K562 (cell line): ENCODE measurements at regions not wholly inside any gene's neighbourhood (a gene's known extent, or its start where the extent isn't known, plus 50 kb on each side); places are given as distances from the start of the nearest gene placed in this dataset.

Experiments
- ATAC-seq: fragments of 200-7000 bp; cut with Tn5 transposase; 3 replicates; pipeline ENCODE4 v1.9.1; 2020; ENCODE audit warnings: moderate library complexity
- BruUV-seq: library from RNA; stranded (reverse); fragments of 400-500 nt; replicated peaks from 2 replicates; lab custom pipeline; 2021; lab: Mats Ljungman, UMichigan
- CTCF ChIA-PET: fragments of 300-600 bp; formaldehyde crosslinking; extraction: SDS; loops from one replicate; lab custom pipeline; 2021; ENCODE audit warnings: low intra/inter-chr PET ratio; lab: Yijun Ruan, JAX
- POLR2A ChIA-PET: fragments of 300-600, 350-650 bp; sonication (Branson Sonifier 250); formaldehyde crosslinking; extraction: SDS; loops from one replicate; lab custom pipeline; 2021; ENCODE audit warnings: antibody characterized with exemption, inconsistent platforms; lab: Yijun Ruan, JAX
- DNase-seq, 4 experiments: peaks; one replicate each; pipeline versions ENCODE4 v3.0.0 to v3.0.0-alpha.2; 2011 to 2018; ENCODE audit warnings: low spot score in 3 of 4, mixed read lengths in 3 of 4; ENCODE audit errors: extremely low read depth in 1 of 4
- FAIRE-seq: peaks from 2 replicates; lab custom pipeline; 2011; peaks lifted over from hg19 to GRCh38; lab: Jason Lieb, UNC
- H2AFZ ChIP-seq: 2 replicates; pipeline ENCODE4 v1.6.0; 2011; ENCODE audit warnings: low read depth, low read length, control low read depth, inconsistent platforms
- H3K27ac ChIP-seq: fragments of 200-600 bp; 3 replicates; pipeline ENCODE4 v1.8.0; 2011; ENCODE audit warnings: low read depth, mild to moderate bottlenecking, control low read depth, inconsistent platforms, low read length, moderate library complexity, mixed read lengths; ENCODE audit errors: extremely low read depth
- H3K27me3 ChIP-seq, 2 experiments: fragments of 300-600 bp in 1 of 2; 2 replicates in 1 of 2; 3 replicates in 1 of 2; pipeline versions ENCODE4 v1.6.0 to v1.8.0; 2011; ENCODE audit warnings: inconsistent platforms in 2 of 2, low read length in 2 of 2, mild to moderate bottlenecking in 1 of 2, mixed read lengths in 1 of 2, moderate library complexity in 1 of 2; ENCODE audit not compliant: control insufficient read depth in 2 of 2, insufficient read depth in 2 of 2
- H3K36me3 ChIP-seq: fragments of 300-600 bp; 3 replicates; pipeline ENCODE4 v1.8.0; 2011; ENCODE audit warnings: mild to moderate bottlenecking, low read length, inconsistent platforms; ENCODE audit not compliant: control insufficient read depth, insufficient read depth
- H3K4me1 ChIP-seq, 2 experiments: fragments of 200-600 bp in 1 of 2; replicated peaks in 1 of 2; 2 replicates in 1 of 2; 3 replicates in 1 of 2; pipeline versions ENCODE4 v1.5.1 to v1.8.0; 2011; ENCODE audit warnings: inconsistent platforms in 2 of 2, low read length in 2 of 2, mild to moderate bottlenecking in 1 of 2, mixed read lengths in 1 of 2, moderate library complexity in 1 of 2; ENCODE audit not compliant: control insufficient read depth in 2 of 2, insufficient read depth in 2 of 2
- H3K4me2 ChIP-seq: 2 replicates; pipeline ENCODE4 v1.6.1; 2011; ENCODE audit warnings: low read length, control low read depth, inconsistent platforms, mixed read lengths; ENCODE audit not compliant: insufficient read depth
- H3K4me3 ChIP-seq: fragments of 200-600 bp; sonication (generic), shearing (Covaris generic); 2 replicates; pipeline ENCODE4 v1.5.1; 2016; ENCODE audit warnings: control low read depth, inconsistent platforms
- H3K79me2 ChIP-seq: fragments of 200-600 bp; 3 replicates; pipeline ENCODE4 v1.8.0; 2011; ENCODE audit warnings: low read length, inconsistent platforms; ENCODE audit not compliant: control insufficient read depth, insufficient read depth
- H3K9ac ChIP-seq, 2 experiments: 2 replicates each; pipeline versions ENCODE4 v1.6.0 to v1.6.1; 2011; ENCODE audit warnings: low read depth in 2 of 2, low read length in 2 of 2, control low read depth in 1 of 2, inconsistent platforms in 1 of 2, mild to moderate bottlenecking in 1 of 2, mixed read lengths in 1 of 2; ENCODE audit not compliant: insufficient read depth in 1 of 2
- H3K9me1 ChIP-seq: one replicate; pipeline ENCODE4 v1.6.0; 2011; ENCODE audit warnings: inconsistent platforms, mild to moderate bottlenecking, low read length, moderate library complexity; ENCODE audit not compliant: control insufficient read depth, insufficient read depth
- H3K9me3 ChIP-seq: replicated peaks from 2 replicates; pipeline ENCODE4 v1.5.1; 2011; ENCODE audit warnings: low read depth, low read length, inconsistent platforms; ENCODE audit not compliant: control insufficient read depth, insufficient read depth
- H4K20me1 ChIP-seq: replicated peaks from 2 replicates; pipeline ENCODE4 v1.6.1; 2011; ENCODE audit warnings: low read length, inconsistent platforms, mixed read lengths; ENCODE audit not compliant: control insufficient read depth, insufficient read depth
- CHD2 ChIP-seq: IDR thresholded peaks from 2 replicates; pipeline ENCODE4 v1.6.1; 2011; ENCODE audit warnings: low read depth, low read length
- HDAC6 ChIP-seq: IDR thresholded peaks from 2 replicates; pipeline ENCODE4 v1.6.1; 2012; ENCODE audit warnings: low read depth, mild to moderate bottlenecking, control low read depth, inconsistent platforms, low read length, moderate library complexity
- MCM7 ChIP-seq, 2 experiments: fragments of 450-650 bp; IDR thresholded peaks; 2 replicates each; pipeline ENCODE4 v1.6.1; 2016 to 2018
- NFE2L1 ChIP-seq: fragments of 450-650 bp; IDR thresholded peaks from 2 replicates; pipeline ENCODE4 v1.6.1; 2016; ENCODE audit warnings: missing genetic modification characterization, low read depth, mild to moderate bottlenecking, missing compliant biosample characterization, moderate library complexity, borderline replicate concordance
- NFIC ChIP-seq: fragments of 450-650 bp; IDR thresholded peaks from 2 replicates; pipeline ENCODE4 v1.6.1; 2017; ENCODE audit warnings: mild to moderate bottlenecking, inconsistent platforms
- TGIF2 ChIP-seq: sonication (generic); formaldehyde crosslinking; IDR thresholded peaks from 2 replicates; pipeline ENCODE4 v1.8.1; 2022; ENCODE audit warnings: mild to moderate bottlenecking, missing genetic modification reagents, moderate library complexity
- VEZF1 ChIP-seq: fragments of 200-800 bp; sonication (Bioruptor generic); IDR thresholded peaks from 2 replicates; pipeline ENCODE4 v1.6.1; 2017; ENCODE audit warnings: missing genetic modification characterization, missing compliant biosample characterization
- ZBTB34 ChIP-seq: fragments of 250-450 bp; sonication (Bioruptor Pico); IDR thresholded peaks from 2 replicates; pipeline ENCODE4 v1.8.0; 2021; ENCODE audit warnings: mild to moderate bottlenecking, moderate library complexity
- WGBS: fragments of 100-300 bp; shearing (Covaris generic); methylation state at CpG from one replicate; pipeline ENCODE4 v1.1.6; 2016; ENCODE audit warnings: low coverage, mixed read lengths; ENCODE audit not compliant: insufficient coverage; ENCODE audit errors: missing lambda C conversion rate; 5-methylcytosine and 5-hydroxymethylcytosine counted together
- in situ Hi-C: fragments of 300-500 bp; cut with MboI; formaldehyde crosslinking; loops from 4 replicates; pipeline ENCODE4 v1.15.0; 2018; ENCODE audit warnings: inconsistent platforms, mixed read lengths
- intact Hi-C: fragments of 100-400 bp; cut with micrococcal nuclease; formaldehyde crosslinking; loops from 2 replicates; pipeline ENCODE4 v1.14.2; 2022

- H3K27me3 ChIP-seq, result no peaks in the 10 kb centered on the region
- BruUV-seq, result no TSS peak
- H3K79me2 ChIP-seq, result no peaks in the 10 kb centered on the region
- intact Hi-C loops, result no loop called here
- no peak for TF ChIP-seq HDAC6
- TF ChIP-seq VEZF1, result no peak
- TF ChIP-seq TGIF2 (CRISPR knock-in tag), result no peak
- no peak for TF ChIP-seq NFE2L1 (tag)
- TF ChIP-seq NFIC, result no peak
- no peak for TF ChIP-seq ZBTB34 (CRISPR knock-in tag)
- no peak for TF ChIP-seq MCM7 (IDR thresholded peaks at IDR 0.05)
- no peak for TF ChIP-seq CHD2
- TF ChIP-seq, all 486 proteins: peak for 0
- no peak for DNase-seq
- no peak overlapping the region for H3K9ac ChIP-seq
- no peak overlapping the region for H2AFZ ChIP-seq
- ChIA-PET CTCF (no interaction called here), POLR2A (no interaction called here)
- no peak overlapping the region for H3K4me3 ChIP-seq
- no peak overlapping the region for H3K4me2 ChIP-seq
- H3K4me1 ChIP-seq, result no peaks in the 10 kb centered on the region
- H3K9me1 ChIP-seq, result no peaks in the 10 kb centered on the region
- H3K9me3 ChIP-seq, result no peaks in the 10 kb centered on the region
- FAIRE-seq, result no peak
- H4K20me1 ChIP-seq, result no peaks in the 10 kb centered on the region
- WGBS, result 2% methylated on average over 2 of the region's 2 CpGs
- in situ Hi-C loops, result no loop called here
- no peaks in the 10 kb centered on the region for H3K36me3 ChIP-seq
- ATAC-seq, result no peak
- no peak overlapping the region for H3K27ac ChIP-seq
Measured at GRCh38 chr1:188822248-188822647, 1655.4 kb downstream of the BRINP3 start.
